H1 (cell line): ENCODE measurements at regions not wholly inside any gene's neighbourhood (a gene's known extent, or its start where the extent isn't known, plus 50 kb on each side); places are given as distances from the start of the nearest gene placed in this dataset.

ENCODE experiments used
- CTCF ChIA-PET: fragments of 300-600 bp; sonication (Branson Sonifier 250); formaldehyde crosslinking; loops from one replicate; lab custom pipeline; 2021; ENCODE audit not compliant: partially characterized antibody; lab: Charles Lee
- POLR2A ChIA-PET: fragments of 300-600 bp; sonication (Branson Sonifier 250); formaldehyde crosslinking; loops from one replicate; lab custom pipeline; 2021; ENCODE audit warnings: inconsistent platforms; ENCODE audit not compliant: partially characterized antibody; lab: Charles Lee
- DNase-seq, 2 experiments: peaks; one replicate each; pipeline versions ENCODE4 v3.0.0 to v3.0.0-alpha.2; 2010 to 2022; ENCODE audit warnings: low spot score in 2 of 2, low read depth in 1 of 2, mixed read lengths in 1 of 2
- FAIRE-seq: peaks from 2 replicates; lab custom pipeline; 2011; peaks lifted over from hg19 to GRCh38; lab: Jason Lieb, UNC
- H2AFZ ChIP-seq: 2 replicates; pipeline ENCODE4 v1.8.1; 2012; ENCODE audit warnings: low read length, inconsistent platforms
- H2AK5ac ChIP-seq: 2 replicates; pipeline ENCODE4 v1.6.1; 2013; ENCODE audit warnings: low read depth, low read length
- H2BK120ac ChIP-seq: replicated peaks from 2 replicates; pipeline ENCODE3; 2013; ENCODE audit warnings: low read depth, low read length, inconsistent platforms
- H2BK12ac ChIP-seq: 2 replicates; pipeline ENCODE4 v1.6.1; 2013; ENCODE audit warnings: low read depth, low read length
- H2BK15ac ChIP-seq: 2 replicates; pipeline ENCODE4 v1.6.1; 2013; ENCODE audit warnings: low read length
- H2BK20ac ChIP-seq: 2 replicates; pipeline ENCODE4 v1.6.1; 2013; ENCODE audit warnings: low read length
- H2BK5ac ChIP-seq: 2 replicates; pipeline ENCODE4 v1.6.1; 2013; ENCODE audit warnings: low read depth, low read length
- H3K14ac ChIP-seq: 2 replicates; pipeline ENCODE4 v1.6.1; 2013; ENCODE audit warnings: inconsistent platforms; ENCODE audit not compliant: insufficient read length
- H3K18ac ChIP-seq: 2 replicates; pipeline ENCODE4 v1.6.1; 2013; ENCODE audit warnings: low read length; ENCODE audit errors: extremely low read depth
- H3K23ac ChIP-seq: 2 replicates; pipeline ENCODE4 v1.6.1; 2013; ENCODE audit warnings: inconsistent platforms; ENCODE audit not compliant: insufficient read length
- H3K23me2 ChIP-seq: 2 replicates; pipeline ENCODE4 v1.6.1; 2013; ENCODE audit warnings: low read depth, low read length
- H3K27ac ChIP-seq: 2 replicates; pipeline ENCODE4 v1.6.1; 2011; ENCODE audit warnings: low read depth, low read length, inconsistent platforms
- H3K27me3 ChIP-seq, 4 experiments: replicated peaks in 1 of 4; 1 replicate in 1 of 4; 2 replicates in 3 of 4; pipeline versions ENCODE4 v1.6.1 to v1.8.1; 2011 to 2013; ENCODE audit warnings: low read length in 3 of 4, mild to moderate bottlenecking in 3 of 4, inconsistent platforms in 2 of 4, mixed read lengths in 2 of 4, moderate library complexity in 1 of 4; ENCODE audit not compliant: control insufficient read depth in 3 of 4, insufficient read depth in 3 of 4; ENCODE audit errors: extremely low read depth in 1 of 4
- H3K36me3 ChIP-seq, 4 experiments: 2 replicates each; pipeline versions ENCODE4 v1.6.1 to v1.8.1; 2011 to 2013; ENCODE audit warnings: mild to moderate bottlenecking in 4 of 4, low read length in 3 of 4, moderate library complexity in 2 of 4, control low read depth in 1 of 4, inconsistent platforms in 1 of 4; ENCODE audit not compliant: insufficient read depth in 4 of 4, control insufficient read depth in 2 of 4
- H3K4ac ChIP-seq: replicated peaks from 2 replicates; pipeline ENCODE3; 2013; ENCODE audit warnings: low read length, low read depth, mixed read lengths, inconsistent platforms; ENCODE audit not compliant: insufficient read length
- H3K4me1 ChIP-seq, 4 experiments: replicated peaks in 1 of 4; 1 replicate in 1 of 4; 2 replicates in 3 of 4; pipeline versions ENCODE4 v1.6.1 to v1.8.1; 2011 to 2013; ENCODE audit warnings: low read length in 3 of 4, inconsistent platforms in 2 of 4, mixed read lengths in 1 of 4; ENCODE audit not compliant: insufficient read depth in 4 of 4, control insufficient read depth in 3 of 4
- H3K4me2 ChIP-seq, 2 experiments: 2 replicates each; pipeline versions ENCODE4 v1.6.1 to v1.8.1; 2011 to 2013; ENCODE audit warnings: low read depth in 2 of 2, low read length in 2 of 2, control low read depth in 1 of 2, inconsistent platforms in 1 of 2, mild to moderate bottlenecking in 1 of 2; ENCODE audit not compliant: insufficient read depth in 1 of 2
- H3K4me3 ChIP-seq, 4 experiments: fragments of 200-600, 300-600 bp in 1 of 4; sonication (generic), shearing (Covaris generic), sonication (Bioruptor Twin) in 1 of 4; 2 replicates each; pipeline versions ENCODE4 v1.5.1 to v1.8.1; 2011 to 2016; ENCODE audit warnings: low read length in 4 of 4, low read depth in 3 of 4, control low read depth in 2 of 4, inconsistent platforms in 2 of 4, mild to moderate bottlenecking in 2 of 4, mixed read lengths in 1 of 4, moderate library complexity in 1 of 4; ENCODE audit not compliant: insufficient read depth in 2 of 4; ENCODE audit errors: extremely low read depth in 1 of 4
- H3K56ac ChIP-seq: replicated peaks from 2 replicates; pipeline ENCODE3; 2013; ENCODE audit warnings: low read depth, mild to moderate bottlenecking, mixed read lengths, low read length, inconsistent platforms; ENCODE audit not compliant: insufficient read length
- H3K79me1 ChIP-seq: 2 replicates; pipeline ENCODE4 v1.6.1; 2013; ENCODE audit warnings: low read depth, low read length, control low read depth
- H3K79me2 ChIP-seq, 2 experiments: 2 replicates each; pipeline versions ENCODE4 v1.6.1 to v1.8.1; 2012 to 2013; ENCODE audit warnings: low read length in 2 of 2, mild to moderate bottlenecking in 2 of 2, inconsistent platforms in 1 of 2; ENCODE audit not compliant: insufficient read depth in 2 of 2, control insufficient read depth in 1 of 2
- H3K9ac ChIP-seq, 4 experiments: replicated peaks in 1 of 4; 1 replicate in 1 of 4; 2 replicates in 3 of 4; pipeline versions ENCODE4 v1.6.1 to v1.8.1; 2011 to 2013; ENCODE audit warnings: low read depth in 3 of 4, low read length in 3 of 4, control low read depth in 2 of 4, mild to moderate bottlenecking in 2 of 4, moderate library complexity in 2 of 4, inconsistent platforms in 1 of 4; ENCODE audit errors: extremely low read depth in 1 of 4
- H3K9me3 ChIP-seq, 2 experiments: 2 replicates each; pipeline versions ENCODE4 v1.6.1 to v1.8.1; 2012 to 2013; ENCODE audit warnings: mild to moderate bottlenecking in 2 of 2, moderate library complexity in 2 of 2, control low read depth in 1 of 2, inconsistent platforms in 1 of 2, low read depth in 1 of 2, low read length in 1 of 2, mixed read lengths in 1 of 2; ENCODE audit not compliant: insufficient read depth in 2 of 2
- H4K20me1 ChIP-seq, 2 experiments: replicated peaks in 1 of 2; 2 replicates each; pipeline versions ENCODE3 to v1.8.1; 2011 to 2013; ENCODE audit warnings: inconsistent platforms in 2 of 2, low read length in 2 of 2, mild to moderate bottlenecking in 1 of 2; ENCODE audit not compliant: insufficient read depth in 2 of 2, control insufficient read depth in 1 of 2
- H4K5ac ChIP-seq: 2 replicates; pipeline ENCODE4 v1.6.1; 2013; ENCODE audit warnings: low read length, low read depth, mixed read lengths, inconsistent platforms; ENCODE audit not compliant: insufficient read length
- H4K8ac ChIP-seq: 2 replicates; pipeline ENCODE4 v1.8.0; 2013; ENCODE audit warnings: mild to moderate bottlenecking, moderate library complexity, low read length, inconsistent platforms; ENCODE audit not compliant: insufficient read depth; ENCODE audit errors: extremely low read depth
- H4K91ac ChIP-seq: replicated peaks from 2 replicates; pipeline ENCODE3; 2013; ENCODE audit warnings: low read length, mixed read lengths, inconsistent platforms; ENCODE audit not compliant: insufficient read length
- CBX5 ChIP-seq: fragments of 300-800, 300-1000 bp; sonication (generic); IDR thresholded peaks from 2 replicates; pipeline ENCODE4 v1.7.1; 2016; ENCODE audit warnings: antibody characterized with exemption, low read length, low read depth
- CHD2 ChIP-seq: IDR thresholded peaks from 2 replicates; pipeline ENCODE4 v1.6.1; 2012; ENCODE audit warnings: low read length, improper control_type of control experiment
- CREB1 ChIP-seq: IDR thresholded peaks from 2 replicates; pipeline ENCODE4 v1.6.1; 2012; ENCODE audit warnings: inconsistent platforms
- EGR1 ChIP-seq: IDR thresholded peaks from 2 replicates; pipeline ENCODE4 v1.6.1; 2011; ENCODE audit warnings: low read depth, low read length, borderline replicate concordance
- NRF1 ChIP-seq: IDR thresholded peaks from 2 replicates; pipeline ENCODE4 v1.6.1; 2011; ENCODE audit warnings: mild to moderate bottlenecking, low read depth, low read length, improper control_type of control experiment
- RFX5 ChIP-seq: IDR thresholded peaks from 2 replicates; pipeline ENCODE4 v1.6.1; 2011; ENCODE audit warnings: low read depth, low read length, improper control_type of control experiment, borderline replicate concordance
- WGBS, 2 experiments: shearing (Covaris generic) in 1 of 2; methylation state at CpG; one replicate each; pipeline versions ENCODE4 v1.1.6 to v1.1.7; 2013 to 2015; ENCODE audit warnings: low lambda C conversion rate in 2 of 2, mixed read lengths in 2 of 2, inconsistent platforms in 1 of 2, low coverage in 1 of 2, missing lambda C conversion rate in 1 of 2; ENCODE audit not compliant: insufficient replicate concordance in 2 of 2, insufficient coverage in 1 of 2, insufficient read length in 1 of 2; ENCODE audit errors: extremely low coverage in 1 of 2, missing lambda C conversion rate in 1 of 2; 5-methylcytosine and 5-hydroxymethylcytosine counted together

DNA sequence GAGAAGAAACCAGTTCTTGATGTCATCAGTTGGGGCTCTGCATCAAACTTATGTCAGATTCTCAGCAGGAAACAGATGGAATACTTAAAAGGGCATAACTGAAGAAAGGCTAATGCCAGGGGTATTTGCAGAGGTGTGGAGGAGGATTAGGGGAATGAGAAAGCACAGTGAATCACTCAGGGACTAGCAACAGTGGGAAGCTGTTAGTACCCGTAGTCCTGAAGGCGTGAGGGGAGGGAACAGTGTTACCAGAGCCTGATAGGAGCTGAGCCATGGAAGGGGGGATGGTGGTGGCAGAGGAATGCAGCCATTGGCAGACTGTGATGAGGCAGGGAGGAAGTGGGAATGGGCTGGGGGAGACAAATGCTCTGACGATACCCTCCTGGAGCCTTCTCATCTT lies 162.3 kb downstream of the UTP18 start:
- Histone ChIP-seq H2BK5ac (no peak overlapping the region), H3K18ac (no peak overlapping the region), H4K8ac (no peak overlapping the region), H4K20me1 (no peaks in the 10 kb centered on the region), H3K23ac (no peak overlapping the region), H3K14ac (no peak overlapping the region), H2BK15ac (no peak overlapping the region), H3K36me3 (no peaks in the 10 kb centered on the region), H3K23me2 (0 out of 2 replicates have a peak, but pooled peaks cover 3% of the 10 kb centered on the region), H2AFZ (no peak overlapping the region), H3K4ac (no peak overlapping the region), H3K79me1 (no peaks in the 10 kb centered on the region), H3K9ac (no peak overlapping the region), H4K91ac (no peak overlapping the region), H3K4me3 (no peak overlapping the region), H3K9me3 (no peaks in the 10 kb centered on the region), H3K4me2 (no peak overlapping the region), H2AK5ac (no peak overlapping the region), H2BK12ac (0 out of 2 replicates have a peak overlapping the region, but pooled peaks have one; percentile 43), H2BK20ac (no peak overlapping the region), H3K56ac (no peak overlapping the region), H3K79me2 (no peaks in the 10 kb centered on the region), H4K5ac (no peak overlapping the region), H3K27me3 (no peaks in the 10 kb centered on the region; a peak in 2 of 7 replicates), H3K4me1 (peaks cover 0 to 10% (median 0%) of the 10 kb centered on the region in 4 experiments; a peak in 2 of 7 replicates), H3K27ac (no peak overlapping the region), H2BK120ac (no peak overlapping the region)
- POLR2A ChIA-PET, result no interaction called here
- DNase-seq, result no peak
- TF ChIP-seq RFX5 (no peak), NRF1 (no peak), CHD2 (no peak), EGR1 (no peak), CBX5 (no peak), CREB1 (no peak)
- FAIRE-seq, result no peak
- WGBS, 2 experiments, result 86% methylated on average over 3 of the region's 3 CpGs; no CpG with 5 or more reads in 1 of the 2 experiments
- CTCF ChIA-PET, result interaction anchor here (0.7 to 2.5 kb wide), 5 partner anchors 13 to 217 kb away, joined by 3 to 21 read pairs (median 5); no protein-coding TSS in a partner anchor
